ENCODE measurements at regions not wholly inside any gene's neighbourhood (a gene's known extent, or its start where the extent isn't known, plus 50 kb on each side); places are given as distances from the start of the nearest gene placed in this dataset.

- TF ChIP-seq SPI1 (IDR thresholded peaks at IDR 0.05; ENCODE audit: borderline replicate concordance, low read depth) (no peak), REST (IDR thresholded peaks at IDR 0.05; ENCODE audit: insufficient replicate concordance, low read depth) (no peak)
- no peaks in the 10 kb centered on the region for H3K27me3 ChIP-seq (ENCODE audit: insufficient read depth, poor library complexity, severe bottlenecking)
- no peak overlapping the region for H3K4me3 ChIP-seq (replicated peaks; ENCODE audit: insufficient read depth, low read length)
- no peak overlapping the region for H3K27ac ChIP-seq (replicated peaks)
- no peak for DNase-seq (ENCODE audit: low read depth in 1 of 2, low spot score in 1 of 2)
Measured at GRCh38 chr20:39553120-39553519, 591.0 kb downstream of the DHX35 start.

DNA sequence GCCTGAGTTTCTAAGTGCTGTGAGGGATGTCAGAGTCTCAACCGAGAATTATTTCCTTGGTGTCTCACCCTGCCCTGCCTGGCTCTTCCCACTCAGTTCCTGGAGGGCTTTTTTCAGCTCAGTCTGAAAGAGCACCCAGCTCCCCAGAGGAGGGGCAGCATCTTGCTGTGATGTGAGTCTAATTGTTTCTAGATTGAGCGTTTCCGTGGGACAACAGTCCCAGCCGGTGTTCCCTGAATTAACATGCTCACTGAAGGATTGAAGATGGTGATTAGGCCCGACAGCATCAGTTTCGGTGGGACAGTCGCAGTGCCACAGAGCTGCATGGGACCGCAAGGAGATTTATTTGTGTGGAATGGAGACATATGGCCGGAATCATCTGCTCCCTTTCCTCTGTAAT, 587.6 kb downstream of the DHX35 start:
- no peak for DNase-seq (ENCODE audit: low read depth in 1 of 2, low spot score in 1 of 2)
- Histone ChIP-seq H3K4me3 (replicated peaks; ENCODE audit: insufficient read depth, low read length) (no peak overlapping the region), H3K27me3 (ENCODE audit: insufficient read depth, poor library complexity, severe bottlenecking) (no peaks in the 10 kb centered on the region), H3K27ac (replicated peaks) (no peak overlapping the region)
- TF ChIP-seq GABPA (IDR thresholded peaks at IDR 0.05; ENCODE audit: low read depth) (no peak), SPI1 (IDR thresholded peaks at IDR 0.05; ENCODE audit: borderline replicate concordance, low read depth) (no peak), CTCF (IDR thresholded peaks at IDR 0.05; ENCODE audit: insufficient read depth, low read length) (no peak), POLR2AphosphoS5 (IDR thresholded peaks at IDR 0.05; ENCODE audit: low read depth) (no peak), REST (IDR thresholded peaks at IDR 0.05; ENCODE audit: insufficient replicate concordance, low read depth) (no peak)

DNA sequence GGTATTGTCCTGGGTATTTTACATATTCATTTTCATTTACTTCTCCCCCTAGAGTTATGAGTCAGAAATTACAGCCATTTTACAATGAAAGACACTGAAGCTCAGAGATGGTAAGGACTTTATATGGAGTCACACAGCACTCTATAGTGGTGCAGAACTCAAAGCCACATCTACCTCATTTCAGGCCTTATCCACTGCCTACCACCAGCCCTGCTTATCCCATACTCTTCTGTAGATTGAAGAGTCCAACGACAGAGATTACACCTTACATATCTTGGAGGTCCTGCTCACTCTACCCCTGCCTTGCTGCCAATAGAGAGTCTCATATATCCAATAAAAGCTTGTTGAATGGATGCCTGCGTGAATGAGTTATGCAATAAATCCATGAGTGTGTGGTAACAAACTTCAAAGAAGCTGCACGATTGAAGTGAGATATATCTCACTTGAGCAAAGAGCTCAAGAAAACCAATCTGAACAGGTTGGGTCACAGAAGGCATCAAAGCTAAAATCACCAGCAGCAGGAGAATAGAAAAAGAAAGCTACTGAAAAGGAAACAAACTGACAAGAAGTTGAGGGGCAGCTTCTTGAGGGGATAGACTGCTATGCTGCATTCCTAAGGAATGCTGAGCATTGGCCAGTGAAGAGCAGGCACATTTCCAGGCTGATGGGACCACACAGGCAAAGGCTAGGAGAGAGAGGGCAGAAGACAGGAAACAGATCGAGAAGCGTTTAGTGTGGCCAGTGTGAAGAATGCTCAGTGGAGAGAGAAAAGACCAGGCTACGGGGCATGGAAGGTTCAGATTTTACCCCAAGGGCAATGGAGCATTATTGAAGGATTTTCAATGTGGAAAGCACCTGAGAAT, 585.6 kb downstream of the DHX35 start:
- Histone ChIP-seq H3K27ac (replicated peaks) (no peak overlapping the region), H3K4me3 (replicated peaks; ENCODE audit: insufficient read depth, low read length) (no peak overlapping the region), H3K27me3 (ENCODE audit: insufficient read depth, poor library complexity, severe bottlenecking) (no peaks in the 10 kb centered on the region)
- DNase-seq (ENCODE audit: low read depth in 1 of 2, low spot score in 1 of 2): no peak
- TF ChIP-seq REST (IDR thresholded peaks at IDR 0.05; ENCODE audit: insufficient replicate concordance, low read depth): no peak
- TF ChIP-seq SPI1 (IDR thresholded peaks at IDR 0.05; ENCODE audit: borderline replicate concordance, low read depth): no peak
- TF ChIP-seq GABPA (IDR thresholded peaks at IDR 0.05; ENCODE audit: low read depth): no peak
- TF ChIP-seq CTCF (IDR thresholded peaks at IDR 0.05; ENCODE audit: insufficient read depth, low read length): no peak
- TF ChIP-seq POLR2AphosphoS5 (IDR thresholded peaks at IDR 0.05; ENCODE audit: low read depth): no peak
